GM21576 (cell line): ENCODE measurements at regions not wholly inside any gene's neighbourhood (a gene's known extent, or its start where the extent isn't known, plus 50 kb on each side); places are given as distances from the start of the nearest gene placed in this dataset.

Experiments used
- ATAC-seq: cut with Tn5 transposase; IDR thresholded peaks from one replicate; pipeline ENCODE4 v1.9.1; 2021; ENCODE audit warnings: mild to moderate bottlenecking, moderate library complexity; ENCODE audit not compliant: unreplicated experiment

DNA sequence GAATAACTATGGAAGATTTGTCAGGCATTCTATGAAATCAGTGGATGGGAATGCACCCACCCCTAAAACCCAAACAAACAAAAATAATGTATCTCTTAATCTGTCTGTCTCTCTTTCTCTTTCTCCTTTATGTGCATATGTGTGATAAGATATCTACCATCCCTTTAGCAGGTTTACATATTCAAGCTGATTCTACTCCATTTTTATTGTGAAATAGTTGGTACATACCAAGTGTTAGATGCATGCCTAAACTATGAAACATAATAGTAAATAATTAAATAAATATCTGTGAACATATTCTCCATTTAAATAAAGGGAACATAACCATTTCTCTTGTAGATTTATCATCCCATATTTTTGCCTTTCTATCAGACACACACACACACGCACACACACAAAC is 121.8 kb upstream of the PCDH9 start:
- ATAC-seq: no peak

DNA sequence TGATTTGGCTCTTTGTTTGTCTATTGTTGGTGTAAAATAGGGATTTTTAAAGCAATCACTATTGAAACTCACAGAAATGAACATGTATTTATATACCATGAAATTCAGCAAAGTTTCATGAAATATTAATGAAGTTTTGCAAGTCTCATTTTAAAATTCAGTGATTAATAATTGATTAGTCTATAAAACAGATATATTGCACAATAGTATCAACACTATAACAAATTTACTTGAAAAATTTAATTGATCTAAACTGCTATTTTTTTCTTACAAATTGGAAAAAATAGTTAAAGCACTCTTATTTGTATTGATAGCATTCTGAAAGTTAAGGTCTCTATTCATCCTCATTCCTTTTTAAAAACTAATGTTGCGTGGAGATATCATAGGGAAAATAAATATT is 121.0 kb upstream of the PCDH9 start:
- no peak for ATAC-seq

DNA sequence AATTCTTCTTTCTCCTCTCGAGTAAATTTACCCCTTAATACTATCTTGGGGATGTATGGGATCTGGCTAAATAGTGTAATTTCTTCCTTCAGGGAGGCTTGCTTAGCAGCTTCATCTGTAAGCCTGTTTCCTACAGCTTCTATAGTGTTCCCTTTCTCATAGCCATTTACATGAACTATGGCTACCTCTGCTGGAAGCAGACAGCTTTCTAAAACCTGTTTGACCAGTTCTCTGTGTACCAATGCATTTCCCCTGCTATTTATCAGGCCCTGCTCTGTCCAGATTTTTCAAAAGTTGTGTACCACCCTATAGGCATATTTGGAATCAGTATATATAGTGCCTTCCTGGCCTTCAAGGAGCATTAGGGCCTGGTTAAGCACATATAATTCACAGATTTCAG is 113.6 kb upstream of the PCDH9 start:
- ATAC-seq: no peak

DNA sequence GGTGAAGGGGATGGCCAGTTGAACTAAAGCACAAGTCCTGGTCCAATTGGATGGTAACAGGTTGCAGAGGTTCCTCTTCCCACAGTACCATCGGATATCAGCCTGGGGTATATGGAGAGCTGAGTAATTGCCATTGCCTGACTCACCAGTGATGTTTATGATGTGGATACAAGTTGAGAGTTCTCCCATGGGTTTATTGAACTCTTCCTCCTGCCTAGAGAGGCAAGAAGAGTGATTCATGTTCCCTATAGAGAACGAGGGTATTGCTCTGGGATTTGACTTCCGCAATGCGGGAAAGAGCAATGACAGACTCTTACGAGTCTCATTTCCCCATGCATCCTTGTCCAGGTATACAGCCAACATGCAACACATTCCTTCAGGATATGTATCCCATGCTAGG is 111.3 kb upstream of the PCDH9 start:
- no peak for ATAC-seq

DNA sequence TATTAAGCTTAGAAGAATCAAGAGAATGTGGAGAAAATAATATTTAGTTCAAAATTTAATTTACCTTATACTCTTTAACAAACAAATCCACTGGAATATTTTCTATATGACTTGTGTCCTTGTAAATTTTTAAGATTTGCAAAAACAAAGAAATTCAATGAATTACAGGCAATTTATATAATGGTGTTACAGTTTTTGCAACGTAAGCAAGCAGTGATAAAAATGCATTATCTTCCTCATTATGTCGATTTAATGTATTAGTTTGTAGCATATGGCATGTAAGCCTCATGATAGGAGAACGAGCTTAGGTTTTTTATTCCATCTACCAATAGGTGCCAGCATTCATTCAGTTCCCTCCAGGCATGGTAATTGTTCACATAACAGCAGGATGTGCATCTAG is 100.0 kb upstream of the PCDH9 start:
- no peak for ATAC-seq

DNA sequence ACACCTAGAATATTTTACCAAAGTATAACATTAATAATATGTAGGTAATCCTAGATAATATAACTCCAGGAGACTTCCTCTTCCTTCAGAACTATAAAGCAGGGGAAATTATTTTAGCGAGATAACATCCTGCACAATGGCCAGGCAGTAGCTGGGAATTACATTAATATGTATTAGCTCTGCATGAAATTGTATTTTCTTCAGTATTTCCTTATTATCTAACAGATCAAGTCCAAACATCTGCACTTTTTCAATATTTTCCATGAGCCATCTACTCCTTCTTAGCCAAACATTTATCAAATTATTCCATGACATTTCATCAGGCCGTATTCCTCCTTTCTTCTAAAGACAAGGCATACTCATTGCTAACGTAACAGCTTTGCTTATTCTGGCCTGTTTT is 98.8 kb upstream of the PCDH9 start:
- no peak for ATAC-seq

DNA sequence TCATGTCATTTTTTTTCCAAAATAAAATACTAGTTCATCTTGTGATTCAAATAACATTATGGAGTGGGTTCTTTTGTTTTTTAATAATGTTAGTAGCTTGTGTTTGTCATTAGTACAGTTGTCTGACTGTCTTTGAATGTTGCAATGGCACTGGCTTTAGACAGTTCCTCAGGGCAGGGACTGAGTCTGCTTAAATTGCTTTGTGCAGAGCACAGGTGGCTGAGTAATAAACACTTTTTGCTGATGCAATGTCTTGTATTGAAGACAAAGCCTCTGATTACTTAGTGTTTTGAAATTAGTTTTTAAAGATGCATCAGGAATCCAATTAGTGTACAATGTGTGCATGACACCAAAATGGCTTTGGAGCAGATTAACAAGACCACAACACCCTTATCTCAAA is 88.7 kb upstream of the PCDH9 start:
- no peak for ATAC-seq

DNA sequence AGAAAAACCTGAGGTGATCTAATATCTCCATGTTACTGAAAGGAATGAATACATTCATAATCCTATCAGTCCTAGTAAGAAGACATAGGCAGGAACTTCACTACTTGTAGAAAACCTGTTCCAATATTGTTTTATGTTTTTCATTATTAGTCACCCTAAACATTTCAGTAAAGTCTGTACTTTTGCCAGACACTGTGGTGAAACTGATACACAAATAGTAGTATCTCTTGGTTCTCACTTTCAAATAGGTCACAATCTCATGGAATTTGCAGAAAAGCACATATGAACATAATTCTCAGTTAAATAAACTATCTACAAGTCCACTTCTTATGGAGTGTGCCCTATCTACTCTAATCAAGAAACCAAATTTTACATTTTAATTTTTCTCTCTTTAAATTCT is 88.3 kb upstream of the PCDH9 start:
- no peak for ATAC-seq

DNA sequence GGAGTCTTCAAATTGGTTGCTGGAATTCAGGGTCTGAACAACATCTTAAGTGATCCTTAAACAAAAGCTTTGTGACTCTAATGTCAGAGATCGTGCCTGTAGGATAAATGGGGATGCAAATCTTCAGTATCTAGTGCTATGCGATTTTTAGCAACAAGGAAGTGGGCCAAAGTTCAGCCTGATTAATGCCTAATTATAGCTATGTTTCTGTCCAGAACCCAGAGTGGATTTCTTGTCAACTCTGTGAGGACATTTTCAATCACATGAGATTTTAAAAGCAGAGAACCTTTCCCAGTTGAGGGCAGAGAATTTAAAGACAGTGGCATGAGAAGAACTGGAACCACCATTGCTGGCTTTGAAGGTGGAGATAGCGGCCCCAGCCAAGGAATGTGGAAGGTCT is 84.3 kb upstream of the PCDH9 start:
- no peak for ATAC-seq

DNA sequence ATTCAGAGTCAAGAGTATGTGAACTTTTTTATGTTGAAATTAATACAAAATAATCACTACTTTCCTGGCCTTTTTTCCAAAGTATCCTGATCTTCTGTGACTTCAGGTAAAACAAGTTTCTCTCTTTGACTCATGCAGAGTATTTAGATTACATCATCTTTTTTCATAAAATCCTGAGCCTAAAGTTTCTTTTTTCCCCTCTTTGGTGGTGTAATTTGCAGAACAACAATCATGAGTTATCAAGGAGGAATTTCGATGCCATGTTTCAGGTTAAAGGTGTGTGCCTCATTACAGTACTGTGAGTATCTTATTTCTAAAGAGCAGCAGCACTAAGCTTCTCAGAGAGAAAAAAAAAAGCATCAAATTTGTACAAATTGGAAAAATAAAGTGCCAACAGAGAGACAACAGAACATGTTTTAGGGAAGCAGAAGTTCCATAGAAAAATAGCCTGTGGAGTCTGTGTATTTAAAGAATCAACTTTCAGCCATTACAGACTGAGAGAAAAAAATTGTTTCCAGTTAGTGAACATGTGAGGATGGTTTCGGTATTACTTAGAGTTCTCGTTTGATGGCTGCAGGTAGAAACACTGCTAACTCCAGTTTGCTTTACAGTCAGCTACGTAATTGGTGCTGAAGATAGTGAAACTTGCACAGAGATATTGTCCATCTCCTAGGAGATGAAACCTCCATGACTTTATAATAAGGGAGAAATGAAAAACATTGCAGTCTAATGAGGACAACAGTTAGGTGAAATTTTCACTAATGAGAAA is 78.1 kb upstream of the PCDH9 start:
- no peak for ATAC-seq

DNA sequence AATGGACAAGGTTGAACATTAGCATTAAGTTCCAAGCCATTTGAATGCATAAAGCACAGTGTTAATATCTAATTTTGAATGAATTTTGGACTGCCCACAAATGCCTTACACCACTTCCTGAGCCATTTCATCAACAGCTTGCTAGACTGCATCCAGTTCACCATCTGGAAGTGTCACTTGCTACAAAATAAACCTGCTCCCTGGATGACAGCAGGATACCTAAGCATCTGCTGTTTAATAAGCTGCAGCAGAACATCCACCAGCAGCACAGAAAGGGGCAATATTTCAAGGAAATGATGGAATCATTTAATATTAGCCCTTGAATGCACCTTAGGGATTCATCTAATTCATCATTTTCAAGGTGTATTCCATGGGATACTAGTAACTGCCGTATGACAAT is 76.6 kb upstream of the PCDH9 start:
- no peak for ATAC-seq

DNA sequence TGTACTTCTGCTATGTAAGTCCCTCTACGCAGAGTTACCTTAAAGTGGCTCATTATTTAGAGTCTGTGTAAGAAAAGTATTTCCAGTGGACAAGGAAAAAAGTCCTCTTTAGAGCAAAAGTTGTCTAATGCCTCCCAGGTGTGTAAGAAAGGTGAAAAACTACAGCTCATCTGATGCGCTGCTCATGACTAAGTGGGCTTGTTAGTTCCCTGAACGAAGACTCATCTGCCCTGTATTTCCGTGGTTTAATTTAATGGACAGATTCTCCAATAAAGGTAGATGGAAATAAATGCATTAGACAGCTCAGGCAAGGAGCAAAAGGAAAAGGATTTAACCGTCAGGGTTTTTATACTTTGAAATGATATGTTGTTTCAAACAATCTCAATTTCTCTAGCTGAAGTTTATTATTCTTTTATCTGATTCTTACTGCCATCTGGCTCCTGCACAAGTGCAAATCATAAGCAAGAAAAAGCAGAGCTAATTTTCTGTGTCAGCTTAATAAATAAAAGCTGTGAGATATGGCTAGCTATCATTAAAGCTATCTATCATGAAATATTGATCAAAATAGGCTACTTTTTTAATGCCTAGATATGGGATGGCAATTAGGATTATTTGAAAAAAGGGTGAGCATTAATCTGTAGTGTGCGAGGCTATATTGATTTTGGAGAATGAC is 73.7 kb upstream of the PCDH9 start:
- ATAC-seq: no peak

DNA sequence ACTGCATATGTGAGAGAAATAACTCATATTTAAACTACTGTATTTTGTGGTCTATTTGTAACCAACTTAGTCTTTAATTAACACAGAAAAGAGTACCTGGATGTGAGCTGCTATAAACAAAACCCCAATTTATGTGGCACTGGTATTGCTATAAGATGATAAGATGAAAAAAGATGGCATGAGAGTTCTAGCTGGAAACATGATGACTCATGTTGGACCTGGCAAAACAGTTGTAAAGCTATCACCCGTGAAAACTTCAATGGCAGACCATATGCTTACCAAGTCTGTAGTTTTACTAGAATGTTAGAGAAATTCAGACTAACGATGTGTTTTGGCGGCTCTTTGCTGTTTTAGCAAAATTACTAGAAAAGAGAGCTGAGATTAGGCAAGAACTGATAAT is 69.6 kb upstream of the PCDH9 start:
- ATAC-seq: no peak

DNA sequence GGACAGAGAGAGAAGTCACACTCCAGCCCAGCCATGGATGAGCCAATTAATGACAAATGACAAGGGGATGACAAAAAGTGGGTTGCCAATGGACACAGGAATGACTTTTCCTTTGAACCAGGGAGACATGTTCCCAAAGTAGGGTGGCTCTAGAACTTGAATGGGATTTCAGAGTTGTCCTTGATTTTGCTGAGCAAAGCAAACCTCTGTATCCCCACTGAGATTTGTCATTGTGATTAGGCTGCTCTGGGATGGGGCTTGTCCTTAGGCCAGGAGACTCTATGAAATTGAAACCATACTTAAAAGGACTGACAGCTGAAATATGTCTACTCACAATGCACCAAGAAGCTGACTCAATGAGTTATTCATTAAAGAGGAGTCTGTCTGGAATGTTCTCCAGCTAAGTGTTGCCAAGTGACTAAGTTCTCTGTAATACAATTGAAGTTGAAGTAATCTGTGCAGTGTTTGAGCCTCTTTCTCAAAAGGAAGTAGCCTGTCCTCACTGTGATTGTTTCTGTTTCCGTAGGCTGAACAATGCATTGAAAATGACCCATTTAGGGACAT is 69.0 kb upstream of the PCDH9 start:
- no peak for ATAC-seq

DNA sequence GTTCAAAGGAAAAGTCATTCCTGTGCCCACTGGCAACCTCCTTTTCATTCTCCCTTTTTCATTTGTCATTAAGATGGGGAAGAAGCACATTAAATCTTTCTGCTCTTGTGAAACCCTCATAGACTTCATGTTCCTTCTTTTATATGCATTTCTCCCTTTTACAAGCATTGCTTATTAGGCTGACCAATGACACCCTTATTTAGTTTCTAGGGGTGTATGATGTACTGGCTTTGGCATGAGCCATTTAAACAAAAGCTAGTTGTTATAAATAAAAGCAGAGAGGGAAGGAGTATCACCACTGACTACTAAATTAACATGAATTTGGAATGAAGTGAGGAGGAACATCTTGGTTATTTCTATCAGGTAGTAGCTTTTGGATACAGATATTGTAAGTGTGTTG is 68.2 kb upstream of the PCDH9 start:
- no peak for ATAC-seq

DNA sequence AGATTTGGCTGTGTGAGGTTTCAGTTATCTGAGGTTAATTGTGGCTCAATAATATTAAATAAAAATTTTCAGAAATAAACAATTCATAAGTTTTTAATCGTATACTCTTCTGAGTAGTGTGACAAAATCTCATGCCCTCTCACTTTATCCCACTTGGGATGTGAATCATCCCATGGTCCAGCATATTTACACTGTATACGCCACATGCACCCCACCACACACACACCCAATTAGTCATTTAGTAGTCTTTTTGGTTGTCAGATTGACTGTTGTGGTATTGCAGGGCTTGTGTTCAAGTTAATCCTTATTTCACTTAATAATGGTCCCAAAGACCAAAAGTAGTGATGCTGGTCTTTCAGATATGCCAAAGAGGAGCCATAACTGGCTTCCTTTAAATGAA is 66.4 kb upstream of the PCDH9 start:
- ATAC-seq: no peak

DNA sequence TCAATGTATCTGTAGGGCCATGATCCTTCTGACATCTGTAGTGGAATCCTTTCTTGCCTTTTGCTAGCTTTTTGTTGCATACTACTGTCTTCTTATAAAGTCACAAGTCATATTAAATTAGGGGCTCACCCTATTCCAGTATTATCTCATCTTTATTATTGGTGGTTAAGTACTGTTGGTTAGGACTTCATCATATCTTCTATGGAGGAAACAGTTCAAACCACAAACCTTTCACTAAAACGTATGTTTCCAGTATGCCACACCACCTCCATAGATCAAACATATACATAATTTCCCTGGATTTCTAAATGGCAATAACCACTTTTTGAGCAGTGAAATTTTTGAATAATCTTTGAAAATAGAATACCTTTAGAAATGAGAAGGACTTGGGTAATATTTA is 62.8 kb upstream of the PCDH9 start:
- ATAC-seq: no peak

DNA sequence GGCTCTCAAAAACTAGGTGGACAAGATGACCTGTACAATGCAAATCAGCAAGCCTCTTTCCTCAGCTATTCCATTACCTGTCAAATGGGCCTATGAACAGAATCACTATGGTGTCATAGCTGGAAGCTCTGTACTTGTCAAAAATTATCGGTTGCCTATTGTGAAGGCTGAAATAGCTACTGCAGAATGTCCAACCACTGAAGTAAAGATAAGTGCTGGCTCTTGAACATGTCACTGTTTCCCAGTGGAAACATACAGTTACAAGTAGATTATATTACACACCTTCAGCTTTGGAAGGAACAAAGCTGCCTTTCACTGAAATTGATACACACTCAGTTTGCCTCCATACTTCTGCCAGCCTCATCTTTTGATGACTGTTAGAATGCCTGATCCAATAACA is 55.5 kb upstream of the PCDH9 start:
- no peak for ATAC-seq

DNA sequence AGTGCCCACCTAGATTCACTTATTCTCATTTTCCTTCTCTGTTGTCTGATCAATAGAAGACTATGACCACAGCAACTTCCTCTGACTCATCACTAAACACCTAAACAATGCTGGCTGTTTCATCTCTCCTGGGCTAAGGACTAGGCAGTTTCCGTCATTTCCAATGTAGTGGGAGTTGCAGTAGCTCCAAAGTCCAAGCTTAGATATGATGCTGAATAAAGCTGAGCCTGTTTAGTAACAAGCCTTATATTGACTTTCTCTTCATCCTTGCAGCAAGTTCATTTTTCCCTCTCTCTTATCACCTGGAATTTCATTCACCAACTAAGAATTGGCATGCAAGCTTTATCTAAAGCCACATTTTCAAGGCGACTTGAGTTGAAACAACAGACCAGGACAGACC is 53.5 kb upstream of the PCDH9 start:
- ATAC-seq: no peak

DNA sequence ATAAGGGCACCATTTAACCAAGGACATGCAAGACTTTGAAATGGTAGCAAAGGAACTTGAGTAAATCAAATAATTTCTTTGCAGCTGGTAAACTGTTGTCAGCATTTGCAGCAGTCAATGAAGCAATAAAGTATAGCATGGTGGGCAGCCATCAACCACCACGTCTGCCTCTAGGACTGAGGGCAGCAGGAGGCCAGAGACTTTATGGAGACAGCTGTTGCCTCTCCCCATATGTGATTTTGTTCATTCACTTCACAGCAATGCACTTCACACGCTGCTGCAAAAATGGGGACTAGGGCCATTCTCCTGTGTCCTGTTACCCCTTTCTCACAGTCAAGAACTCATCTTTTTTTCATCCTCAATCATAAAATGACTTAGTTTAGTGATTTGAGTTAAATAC is 51.3 kb upstream of the PCDH9 start:
- ATAC-seq: no peak
